ENCODE measurements at regions not wholly inside any gene's neighbourhood (a gene's known extent, or its start where the extent isn't known, plus 50 kb on each side); places are given as distances from the start of the nearest gene placed in this dataset.
"Not testable (repeated sequence)": the region's sequence is repeated elsewhere in the genome, so short reads cannot be mapped to it uniquely, and the experiment has no call there.

- no peak for DNase-seq (ENCODE audit: low spot score)
Measured at GRCh38 chr2:220701115-220701514, 871.0 kb downstream of the EPHA4 start.

- DNase-seq (ENCODE audit: low spot score), result no peak
Measured at GRCh38 chr2:220703279-220703678, 868.8 kb downstream of the EPHA4 start.

GRCh38 chr2:220704081-220704480 lies 868.0 kb downstream of the EPHA4 start:
- no peak for DNase-seq (ENCODE audit: low spot score)

GRCh38 chr2:220704810-220705209 lies 867.3 kb downstream of the EPHA4 start:
- DNase-seq (ENCODE audit: low spot score), result no peak

DNA sequence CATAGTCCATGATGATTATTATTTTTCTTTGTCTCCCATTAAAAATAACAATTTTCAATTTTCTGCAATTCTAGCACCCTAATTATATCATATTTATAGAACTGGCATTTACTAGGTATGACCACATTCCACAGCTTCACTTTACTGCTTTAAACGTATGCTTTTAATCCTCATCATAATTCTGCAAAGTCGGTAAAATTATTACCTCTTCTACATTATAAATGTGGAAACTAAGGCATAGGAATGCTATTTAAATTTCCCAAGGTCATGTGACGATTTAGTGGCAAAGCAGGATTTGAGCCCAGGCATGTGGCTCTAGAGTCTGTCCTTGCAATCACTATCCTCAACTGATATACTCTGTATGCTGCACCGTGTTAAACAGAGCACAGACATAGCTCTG lies 866.4 kb downstream of the EPHA4 start:
- no peak for DNase-seq (ENCODE audit: low spot score)

GRCh38 chr2:220707261-220707660 lies 864.8 kb downstream of the EPHA4 start:
- no peak for DNase-seq (ENCODE audit: low spot score)

- no peak for DNase-seq (ENCODE audit: low spot score)
Measured at GRCh38 chr2:220708366-220708765, 863.7 kb downstream of the EPHA4 start.

- DNase-seq (ENCODE audit: low spot score), result no peak
Measured at GRCh38 chr2:220717283-220717682, 854.8 kb downstream of the EPHA4 start.

GRCh38 chr2:220736778-220737177 lies 835.3 kb downstream of the EPHA4 start:
- no peak for DNase-seq (ENCODE audit: low spot score)

DNA sequence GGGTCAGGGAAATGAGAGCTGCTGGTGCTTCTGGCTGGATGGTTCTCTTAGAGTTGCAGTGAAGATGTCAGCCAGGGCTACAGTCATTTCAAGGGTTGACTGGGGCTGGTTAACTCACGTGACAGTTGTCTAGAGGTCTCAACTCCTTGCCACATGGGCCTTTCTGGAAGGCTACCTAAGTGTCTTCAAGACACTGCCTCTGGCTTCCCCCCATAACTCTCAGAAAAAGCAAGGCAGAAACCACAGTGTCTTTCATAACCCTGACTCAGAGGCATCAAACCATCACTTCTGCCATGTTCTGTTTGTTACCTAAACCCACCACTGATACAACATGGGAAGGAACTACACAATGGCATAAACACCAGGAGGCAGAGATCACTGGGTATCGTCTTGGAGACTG lies 828.9 kb downstream of the EPHA4 start:
- DNase-seq (ENCODE audit: low spot score), result no peak

DNA sequence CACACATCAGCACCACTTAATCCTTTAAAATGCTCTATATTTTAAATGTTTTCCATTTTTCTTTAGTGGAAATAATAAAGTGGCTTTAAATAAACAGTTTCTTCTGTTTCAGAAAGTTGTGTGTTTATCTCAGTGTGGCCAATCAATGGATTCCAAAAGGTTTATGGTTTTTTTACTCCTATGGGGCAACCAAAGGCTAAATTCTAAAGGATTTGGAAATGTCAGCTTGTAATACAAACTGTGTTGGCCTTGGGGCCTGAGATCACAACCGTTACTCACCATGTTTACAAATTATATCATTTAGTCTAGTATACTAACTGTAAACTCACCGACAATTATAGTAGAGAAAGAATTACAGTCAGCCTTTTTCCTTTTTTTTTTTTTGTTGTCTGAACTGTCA lies 827.2 kb downstream of the EPHA4 start:
- no peak for DNase-seq (ENCODE audit: low spot score)

DNA sequence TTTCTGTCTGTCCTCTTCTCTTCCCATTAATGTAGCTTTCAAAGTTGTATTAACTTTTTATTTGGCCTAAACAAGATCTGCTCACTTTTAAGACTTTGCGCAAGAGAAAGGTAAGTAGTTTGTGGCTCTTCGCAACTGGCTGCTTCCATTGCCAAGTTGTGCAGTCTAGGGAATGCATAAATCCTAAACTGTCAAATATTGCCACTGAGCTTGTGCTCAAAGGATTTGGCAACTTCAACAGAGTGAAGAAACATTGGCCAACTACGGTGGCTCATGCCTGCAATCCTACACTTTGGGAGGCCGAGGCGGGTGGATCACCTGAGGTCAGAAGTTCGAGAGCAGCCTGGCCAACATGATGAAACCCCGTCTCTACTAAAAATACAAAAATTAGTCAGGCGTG lies 826.4 kb downstream of the EPHA4 start:
- DNase-seq (ENCODE audit: low spot score), result no peak

DNA sequence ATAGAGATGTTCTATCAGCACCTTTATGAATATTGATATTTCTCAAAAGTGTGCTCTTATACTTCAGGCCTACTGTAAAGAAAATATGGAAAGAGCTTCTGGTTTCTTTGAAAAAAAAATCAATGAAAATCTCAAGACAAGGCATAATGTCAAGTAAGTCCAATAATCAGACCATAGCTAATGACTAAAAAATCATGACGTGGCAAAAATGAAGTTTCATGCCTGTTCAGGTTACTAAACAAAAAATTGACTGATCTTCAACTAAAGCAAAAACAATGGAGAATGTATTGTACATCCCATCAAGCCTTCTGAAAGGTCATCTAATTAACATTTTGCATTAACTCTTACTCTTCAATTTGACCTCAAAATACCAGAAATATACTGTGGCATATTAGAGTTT lies 824.4 kb downstream of the EPHA4 start:
- no peak for DNase-seq (ENCODE audit: low spot score)

DNA sequence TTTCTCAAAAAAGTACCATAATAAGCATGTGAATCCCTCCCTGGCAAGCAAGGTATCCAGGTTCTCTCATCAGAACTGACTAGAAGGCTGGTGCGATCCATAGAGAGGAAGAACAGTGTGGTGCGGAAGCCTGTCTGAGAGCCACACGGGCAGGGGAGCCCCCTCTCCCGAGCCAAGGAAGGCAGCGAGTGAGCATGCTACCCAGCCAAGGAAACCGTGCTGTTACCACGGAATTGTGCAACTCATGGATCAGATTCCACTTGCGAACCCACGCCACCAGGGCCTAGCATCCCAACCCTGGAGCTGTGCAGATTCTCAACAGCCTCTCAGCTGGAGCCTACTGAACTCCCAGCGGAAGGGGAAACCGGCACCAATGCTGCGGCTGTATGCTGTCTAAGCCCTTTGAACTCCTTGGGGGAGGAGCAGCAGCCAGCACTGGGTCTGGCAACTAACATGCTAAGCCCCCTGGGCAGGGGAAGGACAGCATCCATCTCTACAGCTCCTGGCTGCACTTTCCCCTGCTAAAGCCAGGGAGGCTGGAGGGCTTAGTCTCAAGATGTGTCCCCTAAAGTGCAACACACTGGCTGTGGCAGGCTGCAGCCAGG lies 823.1 kb downstream of the EPHA4 start:
- DNase-seq (ENCODE audit: low spot score), result no peak

GRCh38 chr2:220753486-220753885 lies 818.6 kb downstream of the EPHA4 start:
- DNase-seq (ENCODE audit: low spot score), result no peak

- DNase-seq (ENCODE audit: low spot score), result no peak
Measured at GRCh38 chr2:220756653-220757052, 815.5 kb downstream of the EPHA4 start.

DNA sequence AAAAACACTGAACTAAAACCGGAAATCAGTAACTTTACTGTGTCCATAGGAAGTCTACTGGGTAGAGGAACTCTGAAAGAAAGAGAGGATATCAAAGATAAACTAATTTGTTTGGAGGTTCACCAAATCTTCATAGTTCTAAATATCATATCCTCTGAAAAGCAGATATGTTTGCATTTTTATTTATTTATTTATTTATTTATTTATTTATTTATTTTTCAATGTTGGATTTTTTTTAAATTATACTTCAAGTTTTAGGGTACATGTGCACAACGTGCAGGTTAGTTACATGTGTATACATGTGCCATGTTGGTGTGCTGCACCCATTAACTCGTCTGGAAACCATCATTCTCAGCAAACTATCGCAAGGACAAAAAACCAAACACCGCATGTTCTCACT lies 813.7 kb downstream of the EPHA4 start:
- DNase-seq (ENCODE audit: low spot score), result not testable (repeated sequence)

GRCh38 chr2:220764171-220764570 lies 807.9 kb downstream of the EPHA4 start:
- DNase-seq (ENCODE audit: low spot score), result no peak

GRCh38 chr2:220767591-220768255 lies 804.4 kb downstream of the EPHA4 start:
- no peak for DNase-seq (ENCODE audit: low spot score)

- no peak for DNase-seq (ENCODE audit: low spot score)
Measured at GRCh38 chr2:220775856-220776488, 796.1 kb downstream of the EPHA4 start.

GRCh38 chr2:220779076-220779475 lies 793.0 kb downstream of the EPHA4 start:
- DNase-seq (ENCODE audit: low spot score), result not testable (repeated sequence)

- no peak for DNase-seq (ENCODE audit: low spot score)
Measured at GRCh38 chr2:220779511-220779910, 792.6 kb downstream of the EPHA4 start.

- DNase-seq (ENCODE audit: low spot score), result peak; percentile 24
Measured at GRCh38 chr2:220779931-220780330, 792.2 kb downstream of the EPHA4 start.

All from putamen (tissue), 1 donor.